Liver (tissue), 7 donors: ENCODE measurements at regions not wholly inside any gene's neighbourhood (a gene's known extent, or its start where the extent isn't known, plus 50 kb on each side); places are given as distances from the start of the nearest gene placed in this dataset.
"Not testable (repeated sequence)": the region's sequence is repeated elsewhere in the genome, so short reads cannot be mapped to it uniquely, and the experiment has no call there.

Source experiments
- DNase-seq: peaks from one replicate; pipeline ENCODE4 v3.0.0-alpha.2; 2017; ENCODE audit warnings: low spot score
- H3K27ac ChIP-seq, 2 donors: one replicate each; pipeline ENCODE4 v1.7.0; 2013; ENCODE audit warnings: inconsistent platforms in 2 of 2, low read length in 2 of 2, control low read depth in 1 of 2, low read depth in 1 of 2, mild to moderate bottlenecking in 1 of 2
- H3K27me3 ChIP-seq, 4 donors: one replicate each; pipeline versions ENCODE4 v1.6.1 to v1.7.0; 2013; ENCODE audit warnings: low read length in 3 of 4, inconsistent platforms in 1 of 4, mild to moderate bottlenecking in 1 of 4, moderate library complexity in 1 of 4; ENCODE audit not compliant: control insufficient read depth in 4 of 4, insufficient read depth in 4 of 4
- H3K36me3 ChIP-seq, 4 donors: one replicate each; pipeline versions ENCODE4 v1.6.1 to v1.7.0; 2013; ENCODE audit warnings: low read length in 3 of 4, mild to moderate bottlenecking in 3 of 4, low read depth in 1 of 4, moderate library complexity in 1 of 4; ENCODE audit not compliant: control insufficient read depth in 4 of 4, insufficient read depth in 3 of 4
- H3K4me1 ChIP-seq, 4 donors: one replicate each; pipeline versions ENCODE4 v1.6.1 to v1.7.0; 2013; ENCODE audit warnings: low read length in 3 of 4, mild to moderate bottlenecking in 3 of 4, moderate library complexity in 1 of 4; ENCODE audit not compliant: control insufficient read depth in 4 of 4, insufficient read depth in 4 of 4
- H3K4me3 ChIP-seq, 3 donors: one replicate each; pipeline versions ENCODE4 v1.6.1 to v1.7.0; 2013; ENCODE audit warnings: low read length in 3 of 3, control low read depth in 1 of 3, low read depth in 1 of 3, mild to moderate bottlenecking in 1 of 3
- H3K9ac ChIP-seq, 2 donors: one replicate each; pipeline ENCODE4 v1.7.0; 2013; ENCODE audit warnings: low read length in 2 of 2, mild to moderate bottlenecking in 2 of 2, moderate library complexity in 2 of 2, control low read depth in 1 of 2, low read depth in 1 of 2
- H3K9me3 ChIP-seq, 4 donors: one replicate each; pipeline versions ENCODE4 v1.6.1 to v1.7.0; 2013; ENCODE audit warnings: low read length in 3 of 4; ENCODE audit not compliant: control insufficient read depth in 4 of 4
- EGR1 ChIP-seq, 2 donors: IDR thresholded peaks; 2 replicates each; pipeline ENCODE4 v1.6.1; 2016 to 2018; ENCODE audit warnings: antibody characterized with exemption in 2 of 2, low read depth in 2 of 2
- FOXA1 ChIP-seq: IDR thresholded peaks from 2 replicates; pipeline ENCODE4 v1.6.1; 2016; ENCODE audit warnings: antibody characterized with exemption
- HNF4G ChIP-seq: IDR thresholded peaks from 2 replicates; pipeline ENCODE4 v1.6.1; 2016; ENCODE audit warnings: antibody characterized with exemption
- JUND ChIP-seq, 2 donors: IDR thresholded peaks; 2 replicates each; pipeline ENCODE4 v1.6.1; 2016; ENCODE audit warnings: antibody characterized with exemption in 2 of 2
- MAX ChIP-seq: IDR thresholded peaks from 2 replicates; pipeline ENCODE4 v1.6.1; 2016; ENCODE audit warnings: antibody characterized with exemption
- RAD21 ChIP-seq, 2 donors: IDR thresholded peaks; 2 replicates each; pipeline ENCODE4 v1.6.1; 2016; ENCODE audit warnings: antibody characterized with exemption in 2 of 2, mild to moderate bottlenecking in 2 of 2
- SP1 ChIP-seq: IDR thresholded peaks from 2 replicates; pipeline ENCODE4 v1.6.1; 2018; ENCODE audit warnings: antibody characterized with exemption, mild to moderate bottlenecking
- TAF1 ChIP-seq: conservative IDR thresholded peaks from 2 replicates; pipeline ENCODE4 v1.6.1; 2016; ENCODE audit warnings: antibody characterized with exemption, mild to moderate bottlenecking
- YY1 ChIP-seq: IDR thresholded peaks from 2 replicates; pipeline ENCODE4 v1.6.1; 2016; ENCODE audit warnings: antibody characterized with exemption, mild to moderate bottlenecking
- WGBS: extraction: QIAGEN DNeasy Blood & Tissue Kit; methylation state at CpG from one replicate; pipeline ENCODE4 v1.1.7; 2013; 5-methylcytosine and 5-hydroxymethylcytosine counted together
- TF ChIP-seq, protein P1 (sequence below): IDR thresholded peaks from 2 replicates; pipeline ENCODE4 v1.6.1; 2016; ENCODE audit warnings: antibody characterized with exemption
- TF ChIP-seq, protein P2 (sequence below): IDR thresholded peaks from 2 replicates; pipeline ENCODE4 v1.6.1; 2016; ENCODE audit warnings: antibody characterized with exemption, mild to moderate bottlenecking
- donor health status: healthy.
- donor health status: healthy.
- donor health status: healthy.
- donor health status: healthy.

DNA sequence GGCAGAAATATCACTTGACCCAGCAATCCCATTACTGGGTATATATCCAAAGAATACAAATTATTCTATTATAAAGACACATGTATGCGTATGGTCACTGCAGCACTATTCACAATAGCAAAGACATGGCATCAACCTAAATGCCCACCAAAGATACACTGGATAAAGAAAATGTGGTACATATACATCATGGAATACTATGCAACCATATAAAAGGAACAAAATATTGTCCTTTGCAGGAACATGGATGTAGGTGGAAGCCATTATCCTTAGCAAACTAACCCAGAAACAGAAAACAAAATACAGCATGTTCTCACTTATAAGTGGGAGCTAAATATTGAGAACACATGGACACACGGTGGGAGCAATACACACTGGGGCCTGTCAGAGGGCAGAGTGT, 1441.6 kb upstream of the ACO1 start:
- not testable (repeated sequence) for H3K9me3 ChIP-seq, H3K9ac ChIP-seq, H3K4me3 ChIP-seq, H3K4me1 ChIP-seq, H3K27me3 ChIP-seq, H3K27ac ChIP-seq, DNase-seq, H3K36me3 ChIP-seq
- 92% methylated on average over 2 of the region's 2 CpGs for WGBS

GRCh38 chr9:30943446-30944224, 1440.8 kb upstream of the ACO1 start:
- Histone ChIP-seq H3K9me3 (no peaks in the 10 kb centered on the region), H3K27ac (no peak overlapping the region), H3K4me3 (no peak overlapping the region), H3K27me3 (no peaks in the 10 kb centered on the region), H3K36me3 (no peaks in the 10 kb centered on the region), H3K4me1 (no peaks in the 10 kb centered on the region), H3K9ac (no peak overlapping the region)
- DNase-seq: no peak
- 83% methylated on average over 21 of the region's 21 CpGs for WGBS
- TF ChIP-seq YY1 (no peak), JUND (IDR thresholded peaks at IDR 0.05) (no peak), HNF4G (no peak)

DNA sequence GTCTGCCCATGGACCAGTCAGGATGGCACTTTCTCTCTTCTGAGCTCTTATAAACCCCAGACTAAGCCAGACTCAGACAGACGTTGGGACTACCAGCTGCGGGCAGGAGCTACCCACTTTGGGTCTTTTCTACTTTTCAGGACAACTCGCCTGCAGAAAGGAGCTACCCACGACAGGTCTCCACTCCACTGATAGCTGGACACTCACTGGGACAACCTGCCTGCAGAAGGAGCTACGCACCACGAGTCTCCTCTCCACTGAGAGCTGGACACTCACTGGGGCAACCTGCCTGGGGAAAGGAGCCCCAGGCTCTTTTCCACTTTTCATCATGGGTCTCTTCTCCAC, 1440.2 kb upstream of the ACO1 start:
- Histone ChIP-seq H3K9me3 (no peaks in the 10 kb centered on the region), H3K9ac (no peak overlapping the region)
- DNase-seq: no peak

DNA sequence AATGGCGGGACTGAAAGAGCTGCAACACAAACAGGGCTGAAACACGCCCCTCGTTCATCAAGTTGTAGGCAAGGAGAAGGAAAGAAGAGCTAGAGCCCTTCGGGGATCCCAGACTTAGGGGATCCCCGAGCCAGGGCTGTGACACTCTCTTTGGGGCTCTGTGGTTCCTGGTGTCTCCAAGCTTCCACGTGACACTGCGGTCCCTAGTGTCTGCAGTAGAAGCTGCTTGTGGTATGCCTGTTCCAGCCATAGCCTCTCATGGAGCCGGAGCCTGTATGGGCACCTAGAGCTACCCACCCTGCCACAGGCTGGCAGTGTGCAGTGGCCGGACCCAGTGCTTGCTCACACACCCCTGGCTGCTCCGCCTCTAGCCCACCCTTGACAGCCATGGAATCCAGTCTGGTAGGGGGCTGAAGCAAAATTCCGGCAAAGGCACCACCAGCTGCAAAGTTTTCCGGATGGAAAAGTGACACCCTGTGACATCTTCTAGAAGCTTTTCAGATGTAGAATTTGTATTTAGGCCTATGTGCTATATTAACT, 1439.6 kb upstream of the ACO1 start:
- H3K27ac ChIP-seq: no peak overlapping the region
- no peak overlapping the region for H3K4me3 ChIP-seq
- 84% methylated on average over 12 of the region's 12 CpGs for WGBS
- DNase-seq: no peak
- H3K9me3 ChIP-seq: no peaks in the 10 kb centered on the region
- no peaks in the 10 kb centered on the region for H3K27me3 ChIP-seq
- no peak overlapping the region for H3K9ac ChIP-seq
- H3K36me3 ChIP-seq: no peaks in the 10 kb centered on the region
- no peaks in the 10 kb centered on the region for H3K4me1 ChIP-seq
- TF ChIP-seq TAF1 (no peak), SP1 (no peak), RAD21 (IDR thresholded peaks at IDR 0.05) (no peak), YY1 (no peak), FOXA1 (no peak)
- TF ChIP-seq, protein P1, sequence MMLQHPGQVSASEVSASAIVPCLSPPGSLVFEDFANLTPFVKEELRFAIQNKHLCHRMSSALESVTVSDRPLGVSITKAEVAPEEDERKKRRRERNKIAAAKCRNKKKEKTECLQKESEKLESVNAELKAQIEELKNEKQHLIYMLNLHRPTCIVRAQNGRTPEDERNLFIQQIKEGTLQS: no peak

More for the DNA sequence above, 1440.2 kb upstream of the ACO1 start:
- Histone ChIP-seq H3K4me3 (no peak overlapping the region), H3K27me3 (no peaks in the 10 kb centered on the region), H3K36me3 (no peaks in the 10 kb centered on the region), H3K4me1 (no peaks in the 10 kb centered on the region), H3K27ac (no peak overlapping the region)
- WGBS: 89% methylated on average over 6 of the region's 6 CpGs
- TF ChIP-seq HNF4G: no peak
- TF ChIP-seq, protein P2, sequence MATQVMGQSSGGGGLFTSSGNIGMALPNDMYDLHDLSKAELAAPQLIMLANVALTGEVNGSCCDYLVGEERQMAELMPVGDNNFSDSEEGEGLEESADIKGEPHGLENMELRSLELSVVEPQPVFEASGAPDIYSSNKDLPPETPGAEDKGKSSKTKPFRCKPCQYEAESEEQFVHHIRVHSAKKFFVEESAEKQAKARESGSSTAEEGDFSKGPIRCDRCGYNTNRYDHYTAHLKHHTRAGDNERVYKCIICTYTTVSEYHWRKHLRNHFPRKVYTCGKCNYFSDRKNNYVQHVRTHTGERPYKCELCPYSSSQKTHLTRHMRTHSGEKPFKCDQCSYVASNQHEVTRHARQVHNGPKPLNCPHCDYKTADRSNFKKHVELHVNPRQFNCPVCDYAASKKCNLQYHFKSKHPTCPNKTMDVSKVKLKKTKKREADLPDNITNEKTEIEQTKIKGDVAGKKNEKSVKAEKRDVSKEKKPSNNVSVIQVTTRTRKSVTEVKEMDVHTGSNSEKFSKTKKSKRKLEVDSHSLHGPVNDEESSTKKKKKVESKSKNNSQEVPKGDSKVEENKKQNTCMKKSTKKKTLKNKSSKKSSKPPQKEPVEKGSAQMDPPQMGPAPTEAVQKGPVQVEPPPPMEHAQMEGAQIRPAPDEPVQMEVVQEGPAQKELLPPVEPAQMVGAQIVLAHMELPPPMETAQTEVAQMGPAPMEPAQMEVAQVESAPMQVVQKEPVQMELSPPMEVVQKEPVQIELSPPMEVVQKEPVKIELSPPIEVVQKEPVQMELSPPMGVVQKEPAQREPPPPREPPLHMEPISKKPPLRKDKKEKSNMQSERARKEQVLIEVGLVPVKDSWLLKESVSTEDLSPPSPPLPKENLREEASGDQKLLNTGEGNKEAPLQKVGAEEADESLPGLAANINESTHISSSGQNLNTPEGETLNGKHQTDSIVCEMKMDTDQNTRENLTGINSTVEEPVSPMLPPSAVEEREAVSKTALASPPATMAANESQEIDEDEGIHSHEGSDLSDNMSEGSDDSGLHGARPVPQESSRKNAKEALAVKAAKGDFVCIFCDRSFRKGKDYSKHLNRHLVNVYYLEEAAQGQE: no peak
- TF ChIP-seq MAX: no peak
- no peak for TF ChIP-seq JUND (IDR thresholded peaks at IDR 0.05)
- TF ChIP-seq EGR1 (IDR thresholded peaks at IDR 0.05; ENCODE audit: low read depth in 2 of 2): no peak
